IMR-90 (cell line): ENCODE measurements at regions not wholly inside any gene's neighbourhood (a gene's known extent, or its start where the extent isn't known, plus 50 kb on each side); places are given as distances from the start of the nearest gene placed in this dataset.

Source experiments
- ATAC-seq: fragments of 200-7000 bp; cut with Tn5 transposase; 2 replicates; pipeline ENCODE4 v1.9.1; 2020; ENCODE audit warnings: low read depth, mild to moderate bottlenecking, moderate library complexity
- BruUV-seq: library from RNA; stranded (reverse); fragments of 400-500 nt; replicated peaks from 2 replicates; lab custom pipeline; 2021; lab: Mats Ljungman, UMichigan
- CTCF ChIA-PET: fragments of 300-600 bp; formaldehyde crosslinking; extraction: SDS; loops from one replicate; lab custom pipeline; 2021; ENCODE audit warnings: antibody characterized with exemption; lab: Yijun Ruan, JAX
- POLR2A ChIA-PET: fragments of 300-600 bp; sonication (Branson Sonifier 250); formaldehyde crosslinking; loops from one replicate; lab custom pipeline; 2022; ENCODE audit warnings: antibody characterized with exemption; ENCODE audit not compliant: unreplicated experiment; lab: Charles Lee
- DNase-seq: peaks from one replicate; pipeline ENCODE4 v3.0.0; 2013
- H2AFZ ChIP-seq: replicated peaks from 2 replicates; pipeline ENCODE3; 2013; ENCODE audit warnings: low read length, mild to moderate bottlenecking; ENCODE audit not compliant: poor library complexity
- H2AK5ac ChIP-seq: 2 replicates; pipeline ENCODE4 v1.6.1; 2013; ENCODE audit warnings: low read depth, low read length, inconsistent platforms
- H2AK9ac ChIP-seq: replicated peaks from 2 replicates; pipeline ENCODE3; 2013; ENCODE audit warnings: mild to moderate bottlenecking, low read depth, low read length, moderate library complexity; ENCODE audit not compliant: poor library complexity
- H2BK120ac ChIP-seq: 2 replicates; pipeline ENCODE4 v1.6.1; 2013; ENCODE audit warnings: low read depth, low read length, inconsistent platforms
- H2BK15ac ChIP-seq: 3 replicates; pipeline ENCODE4 v1.6.1; 2013; ENCODE audit warnings: low read depth, low read length, inconsistent platforms
- H2BK20ac ChIP-seq: 2 replicates; pipeline ENCODE4 v1.6.1; 2013; ENCODE audit warnings: low read depth, mild to moderate bottlenecking, inconsistent platforms, low read length, moderate library complexity
- H2BK5ac ChIP-seq: 2 replicates; pipeline ENCODE4 v1.6.1; 2013; ENCODE audit warnings: mild to moderate bottlenecking, low read depth, low read length, inconsistent platforms; ENCODE audit not compliant: poor library complexity, severe bottlenecking
- H3K14ac ChIP-seq: replicated peaks from 2 replicates; pipeline ENCODE4 v1.6.1; 2013; ENCODE audit warnings: low read depth, low read length, inconsistent platforms
- H3K18ac ChIP-seq: 2 replicates; pipeline ENCODE4 v1.6.1; 2013; ENCODE audit warnings: low read depth, low read length, control low read depth
- H3K23ac ChIP-seq: 2 replicates; pipeline ENCODE4 v1.6.1; 2013; ENCODE audit warnings: low read depth, low read length, inconsistent platforms
- H3K27ac ChIP-seq: 2 replicates; pipeline ENCODE4 v1.5.1; 2013; ENCODE audit warnings: mild to moderate bottlenecking, control low read depth, low read length; ENCODE audit not compliant: insufficient read depth
- H3K27me3 ChIP-seq: 2 replicates; pipeline ENCODE4 v1.6.1; 2013; ENCODE audit warnings: low read length; ENCODE audit not compliant: control insufficient read depth, insufficient read depth
- H3K36me3 ChIP-seq: 2 replicates; pipeline ENCODE4 v1.6.1; 2013; ENCODE audit warnings: low read length, mixed read lengths; ENCODE audit not compliant: control insufficient read depth, insufficient read depth
- H3K4ac ChIP-seq: 2 replicates; pipeline ENCODE4 v1.6.1; 2013; ENCODE audit warnings: low read depth, low read length, inconsistent platforms
- H3K4me1 ChIP-seq: 2 replicates; pipeline ENCODE4 v1.6.1; 2013; ENCODE audit warnings: low read length, mixed read lengths; ENCODE audit not compliant: control insufficient read depth, insufficient read depth
- H3K4me2 ChIP-seq: 2 replicates; pipeline ENCODE4 v1.6.1; 2013; ENCODE audit warnings: low read depth, mild to moderate bottlenecking, control low read depth, low read length, moderate library complexity
- H3K4me3 ChIP-seq: 2 replicates; pipeline ENCODE4 v1.5.1; 2013; ENCODE audit warnings: low read depth, mild to moderate bottlenecking, control low read depth, low read length, moderate library complexity; ENCODE audit not compliant: insufficient read depth
- H3K56ac ChIP-seq: 2 replicates; pipeline ENCODE4 v1.6.1; 2013; ENCODE audit warnings: low read length, inconsistent platforms; ENCODE audit not compliant: insufficient read depth; ENCODE audit errors: extremely low read depth
- H3K79me1 ChIP-seq, 2 experiments: 2 replicates each; pipeline ENCODE4 v1.6.1; 2013; ENCODE audit warnings: low read length in 2 of 2, inconsistent platforms in 1 of 2, low read depth in 1 of 2
- H3K9ac ChIP-seq: 2 replicates; pipeline ENCODE4 v1.6.1; 2013; ENCODE audit warnings: low read depth, low read length, control low read depth
- H3K9me1 ChIP-seq: 2 replicates; pipeline ENCODE4 v1.6.1; 2013; ENCODE audit warnings: low read length, inconsistent platforms; ENCODE audit not compliant: insufficient read depth
- H3K9me3 ChIP-seq: 2 replicates; pipeline ENCODE4 v1.6.1; 2013; ENCODE audit warnings: low read length; ENCODE audit not compliant: control insufficient read depth, insufficient read depth
- H4K20me1 ChIP-seq: 2 replicates; pipeline ENCODE4 v1.6.1; 2013; ENCODE audit warnings: low read length, inconsistent platforms; ENCODE audit not compliant: insufficient read depth
- H4K5ac ChIP-seq: 2 replicates; pipeline ENCODE4 v1.6.1; 2013; ENCODE audit warnings: mild to moderate bottlenecking, low read depth, low read length, control low read depth
- H4K8ac ChIP-seq, 2 experiments: 2 replicates each; pipeline ENCODE4 v1.6.1; 2013; ENCODE audit warnings: low read depth in 2 of 2, low read length in 2 of 2, control low read depth in 1 of 2, inconsistent platforms in 1 of 2
- H4K91ac ChIP-seq: 2 replicates; pipeline ENCODE4 v1.6.1; 2013; ENCODE audit warnings: low read depth, low read length, inconsistent platforms; ENCODE audit not compliant: insufficient read depth
- CEBPB ChIP-seq: IDR thresholded peaks from 2 replicates; pipeline ENCODE4 v1.6.1; 2012; ENCODE audit warnings: low read depth, low read length, improper control_type of control experiment
- NFE2L2 ChIP-seq: fragments of 150-350 bp; IDR thresholded peaks from 2 replicates; pipeline ENCODE4 v1.6.1; 2016; ENCODE audit warnings: low read depth, mild to moderate bottlenecking, low read length
- POLR2A ChIP-seq: IDR thresholded peaks from 2 replicates; pipeline ENCODE4 v1.6.1; 2012; ENCODE audit warnings: mild to moderate bottlenecking, low read depth, low read length
- WGBS, 2 experiments: methylation state at CpG; one replicate each; pipeline versions ENCODE4 v1.1.5 to v1.1.7; 2013; ENCODE audit warnings: missing lambda C conversion rate in 2 of 2; ENCODE audit not compliant: insufficient read length in 1 of 2; ENCODE audit errors: extremely low coverage in 2 of 2; 5-methylcytosine and 5-hydroxymethylcytosine counted together
- dilution Hi-C: fragments of 300-500 bp; cut with HindIII; formaldehyde crosslinking; loops from one replicate; pipeline ENCODE4 v1.14.3; 2018; ENCODE audit warnings: low sequenced_read_pairs; ENCODE audit not compliant: unreplicated experiment
- in situ Hi-C: fragments of 300-500 bp; cut with MboI; formaldehyde crosslinking; loops from 3 replicates; pipeline ENCODE4 v1.14.3; 2019; ENCODE audit warnings: low sequenced_read_pairs, inconsistent platforms, mixed read lengths
- intact Hi-C: fragments of 100-400 bp; cut with micrococcal nuclease; formaldehyde crosslinking; loops from 2 replicates; pipeline ENCODE4 v1.10.0; 2022

GRCh38 chr6:149150301-149150700, 167.2 kb upstream of the TAB2 start:
- peaks cover 2% of the 10 kb centered on the region; the same call in 1 of the 2 replicates for H3K4me1 ChIP-seq
- H3K9me3 ChIP-seq: no peaks in the 10 kb centered on the region
- no peak overlapping the region for H3K4me3 ChIP-seq
- H2BK5ac ChIP-seq: no peak overlapping the region
- in situ Hi-C loops: no loop called here
- H4K5ac ChIP-seq: no peak overlapping the region
- no peak overlapping the region for H3K4ac ChIP-seq
- TF ChIP-seq NFE2L2: no peak
- no peak for TF ChIP-seq POLR2A
- no peak for TF ChIP-seq CEBPB
- DNase-seq: no peak
- intact Hi-C loops: no loop called here
- H3K79me1 ChIP-seq: no peaks in the 10 kb centered on the region
- CTCF ChIA-PET: no interaction called here
- no peak overlapping the region for H4K91ac ChIP-seq
- H2AK5ac ChIP-seq: no peak overlapping the region
- H3K4me2 ChIP-seq: no peak overlapping the region
- H3K56ac ChIP-seq: no peak overlapping the region
- H3K27ac ChIP-seq: no peak overlapping the region
- no peak overlapping the region for H3K23ac ChIP-seq
- H4K8ac ChIP-seq: no peak overlapping the region
- no peak overlapping the region for H2BK15ac ChIP-seq
- H3K9me1 ChIP-seq: no peaks in the 10 kb centered on the region
- no peak overlapping the region for H2AK9ac ChIP-seq
- H4K20me1 ChIP-seq: no peaks in the 10 kb centered on the region
- no CpG with 5 or more reads among the region's 4 CpGs for WGBS, 2 experiments
- ATAC-seq: no peak
- dilution Hi-C loops: no loop called here
- no peak overlapping the region for H3K18ac ChIP-seq
- no peak overlapping the region for H2AFZ ChIP-seq
- no peaks in the 10 kb centered on the region for H3K36me3 ChIP-seq
- no peak overlapping the region for H3K9ac ChIP-seq
- POLR2A ChIA-PET: no interaction called here
- H3K14ac ChIP-seq: no peak overlapping the region
- H2BK20ac ChIP-seq: no peak overlapping the region
- no peak overlapping the region for H2BK120ac ChIP-seq
- no TSS peak for BruUV-seq
- H3K27me3 ChIP-seq: peaks cover 35% of the 10 kb centered on the region
